Trophoblast cell (in vitro differentiated cells and primary cell): ENCODE measurements at regions not wholly inside any gene's neighbourhood (a gene's known extent, or its start where the extent isn't known, plus 50 kb on each side); places are given as distances from the start of the nearest gene placed in this dataset.

Experiments
- DNase-seq, 2 donors: peaks; one replicate each; pipeline ENCODE4 v3.0.0-alpha.2; 2016
- H2AFZ ChIP-seq: 2 replicates; pipeline ENCODE4 v1.6.1; 2013; ENCODE audit warnings: low read length, moderate library complexity, mild to moderate bottlenecking; ENCODE audit not compliant: insufficient read depth, poor library complexity
- H2AK5ac ChIP-seq: 2 replicates; pipeline ENCODE4 v1.6.1; 2013; ENCODE audit warnings: mild to moderate bottlenecking, low read length
- H2BK120ac ChIP-seq: 2 replicates; pipeline ENCODE4 v1.6.1; 2013; ENCODE audit warnings: low read length, mild to moderate bottlenecking, moderate library complexity; ENCODE audit not compliant: insufficient read depth, poor library complexity
- H2BK12ac ChIP-seq: 2 replicates; pipeline ENCODE4 v1.6.1; 2013; ENCODE audit warnings: mild to moderate bottlenecking, low read length, moderate library complexity
- H2BK5ac ChIP-seq: 2 replicates; pipeline ENCODE4 v1.6.1; 2013; ENCODE audit warnings: low read length, low read depth, moderate library complexity, mild to moderate bottlenecking; ENCODE audit not compliant: poor library complexity
- H3K14ac ChIP-seq: 2 replicates; pipeline ENCODE4 v1.6.1; 2013; ENCODE audit warnings: mild to moderate bottlenecking, low read length
- H3K18ac ChIP-seq: 2 replicates; pipeline ENCODE4 v1.6.1; 2013; ENCODE audit warnings: mild to moderate bottlenecking, low read length
- H3K23ac ChIP-seq: 2 replicates; pipeline ENCODE4 v1.6.1; 2013; ENCODE audit warnings: low read length
- H3K27ac ChIP-seq: 2 replicates; pipeline ENCODE4 v1.5.1; 2013; ENCODE audit warnings: low read depth, mild to moderate bottlenecking, inconsistent platforms, low read length, moderate library complexity
- H3K27me3 ChIP-seq: 2 replicates; pipeline ENCODE4 v1.6.1; 2013; ENCODE audit warnings: inconsistent platforms, mild to moderate bottlenecking, low read length, moderate library complexity; ENCODE audit not compliant: insufficient read depth
- H3K36me3 ChIP-seq, 2 experiments: 1 replicate in 1 of 2; 2 replicates in 1 of 2; pipeline ENCODE4 v1.6.1; 2013; ENCODE audit warnings: low read length in 2 of 2, mild to moderate bottlenecking in 2 of 2, moderate library complexity in 1 of 2; ENCODE audit not compliant: insufficient read depth in 2 of 2, control insufficient read depth in 1 of 2
- H3K4ac ChIP-seq: 2 replicates; pipeline ENCODE4 v1.6.1; 2013; ENCODE audit warnings: low read depth, mild to moderate bottlenecking, low read length, moderate library complexity
- H3K4me1 ChIP-seq, 2 experiments: 1 replicate in 1 of 2; 2 replicates in 1 of 2; pipeline ENCODE4 v1.6.1; 2013; ENCODE audit warnings: low read length in 2 of 2, mild to moderate bottlenecking in 2 of 2, moderate library complexity in 1 of 2; ENCODE audit not compliant: insufficient read depth in 2 of 2, control insufficient read depth in 1 of 2
- H3K4me2 ChIP-seq: 2 replicates; pipeline ENCODE4 v1.6.1; 2013; ENCODE audit warnings: inconsistent platforms, mild to moderate bottlenecking, low read length, moderate library complexity
- H3K4me3 ChIP-seq: 2 replicates; pipeline ENCODE4 v1.5.1; 2013; ENCODE audit warnings: mild to moderate bottlenecking, low read depth, low read length, inconsistent platforms
- H3K79me1 ChIP-seq: one replicate; pipeline ENCODE4 v1.6.1; 2013; ENCODE audit warnings: low read length
- H3K79me2 ChIP-seq: 2 replicates; pipeline ENCODE4 v1.6.1; 2013; ENCODE audit warnings: low read length, mild to moderate bottlenecking; ENCODE audit not compliant: control insufficient read depth, insufficient read depth, poor library complexity
- H3K9ac ChIP-seq: 2 replicates; pipeline ENCODE4 v1.6.1; 2013; ENCODE audit warnings: mild to moderate bottlenecking, low read length
- H3K9me3 ChIP-seq: 2 replicates; pipeline ENCODE4 v1.6.1; 2013; ENCODE audit warnings: low read depth, mild to moderate bottlenecking, control low read depth, inconsistent platforms, low read length; ENCODE audit not compliant: insufficient read depth
- H4K12ac ChIP-seq: 2 replicates; pipeline ENCODE4 v1.6.1; 2013; ENCODE audit warnings: low read depth, mild to moderate bottlenecking, low read length, moderate library complexity
- H4K8ac ChIP-seq: 2 replicates; pipeline ENCODE4 v1.6.1; 2013; ENCODE audit warnings: low read depth, mild to moderate bottlenecking, low read length, moderate library complexity
- H4K91ac ChIP-seq: one replicate; pipeline ENCODE4 v1.6.1; 2013; ENCODE audit warnings: low read depth, mild to moderate bottlenecking, low read length, moderate library complexity
- WGBS: extraction: QIAGEN DNeasy Blood & Tissue Kit; methylation state at CpG from one replicate; pipeline ENCODE4 v1.1.7; 2013; ENCODE audit warnings: missing lambda C conversion rate; ENCODE audit not compliant: insufficient read length, insufficient coverage; ENCODE audit errors: extremely low coverage; 5-methylcytosine and 5-hydroxymethylcytosine counted together

DNA sequence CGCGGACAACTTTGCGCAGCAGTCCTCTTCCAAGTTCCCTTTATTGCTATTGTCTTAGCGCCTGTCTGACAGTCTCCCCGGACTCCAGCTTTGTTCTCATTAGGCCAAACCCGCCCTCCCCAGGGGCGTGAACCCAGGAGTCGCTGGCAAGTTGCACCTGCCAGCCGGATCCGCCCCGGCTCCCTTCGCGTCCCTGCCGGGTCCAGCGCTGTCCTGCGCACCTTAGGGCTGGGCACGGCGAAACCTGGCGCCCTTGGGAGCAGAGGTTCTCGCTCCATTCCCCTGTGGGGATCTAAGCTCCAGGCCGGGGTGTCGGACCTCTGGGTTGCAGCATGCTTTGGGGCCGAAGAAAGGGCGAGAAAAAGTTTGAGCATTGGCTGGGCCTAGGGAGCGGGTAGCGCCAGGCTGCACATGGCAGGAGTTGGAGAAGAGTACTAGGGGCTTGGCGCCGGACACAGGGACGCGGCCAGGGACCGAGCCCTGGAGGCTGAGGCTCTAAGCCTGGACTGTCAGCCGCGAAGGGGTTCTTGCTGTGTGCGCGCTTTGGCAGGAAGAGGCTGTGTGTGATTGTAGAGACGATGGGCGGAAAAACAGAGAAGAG is 335.1 kb upstream of the THRB start:
- Histone ChIP-seq H3K18ac (no peak overlapping the region), H3K4me1 (peaks cover 4 to 12% of the 10 kb centered on the region in 2 experiments), H2AFZ (peak overlapping the region; percentile 55), H3K4ac (no peak overlapping the region), H3K23ac (no peak overlapping the region), H2BK120ac (no peak overlapping the region), H4K91ac (no peak overlapping the region), H3K27ac (no peak overlapping the region), H3K4me3 (peak overlapping the region; percentile 58), H4K8ac (no peak overlapping the region), H2AK5ac (no peak overlapping the region), H3K14ac (no peak overlapping the region), H3K79me2 (no peaks in the 10 kb centered on the region), H2BK12ac (no peak overlapping the region), H4K12ac (no peak overlapping the region), H3K36me3 (no peaks in the 10 kb centered on the region), H3K27me3 (peaks cover 21% of the 10 kb centered on the region), H3K9ac (no peak overlapping the region), H2BK5ac (no peak overlapping the region), H3K9me3 (peaks cover 3% of the 10 kb centered on the region), H3K4me2 (peak overlapping the region; percentile 72), H3K79me1 (no peaks in the 10 kb centered on the region)
- WGBS, result no CpG with 5 or more reads among the region's 37 CpGs
- peak in 1 of 2 donors; percentile 7 for DNase-seq

DNA sequence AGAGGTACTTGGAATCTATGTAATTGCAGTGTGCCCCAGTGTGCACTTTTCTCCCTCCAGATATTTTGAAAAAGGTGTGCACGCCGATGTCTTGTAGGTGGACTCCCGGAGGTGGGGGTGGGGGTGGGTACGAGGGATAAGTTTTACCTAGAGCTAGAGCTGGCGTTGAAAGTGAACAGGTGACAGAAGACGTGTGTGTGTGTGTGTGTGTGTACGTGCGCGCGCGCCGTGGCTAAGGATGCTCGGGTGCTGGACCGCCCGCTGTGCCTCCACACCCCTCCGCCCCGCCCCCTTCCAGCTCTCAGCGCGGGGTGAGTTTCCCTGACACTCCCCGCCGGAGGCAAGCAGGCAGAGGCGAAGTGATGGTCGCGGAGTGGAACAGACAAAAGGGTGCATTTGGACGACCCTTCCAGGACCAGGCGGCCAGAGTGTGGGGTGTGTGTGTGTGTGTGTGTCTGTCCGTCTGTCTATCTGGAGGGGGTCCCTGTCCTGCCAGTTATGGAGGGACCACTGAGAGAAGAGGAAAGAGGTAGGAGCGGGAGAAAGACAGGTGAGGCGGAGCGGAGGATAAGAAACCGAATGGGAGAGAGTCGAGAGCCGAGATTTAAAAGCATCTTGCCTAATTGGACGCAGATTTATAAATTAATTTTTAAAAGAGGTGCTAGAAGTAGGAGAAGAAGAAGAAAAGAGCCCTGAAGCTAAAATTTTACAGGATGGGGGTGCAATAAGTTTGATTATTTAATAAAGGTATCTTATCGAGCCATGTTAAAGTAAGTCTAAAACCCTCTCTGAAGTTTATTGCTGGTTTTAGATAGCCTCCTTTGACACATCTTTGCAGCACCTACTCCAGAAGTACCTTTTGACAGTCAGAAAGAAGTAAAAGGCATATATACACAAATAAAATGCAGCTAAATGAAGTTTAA is 335.8 kb upstream of the THRB start:
- Histone ChIP-seq H3K23ac (no peak overlapping the region), H3K4me1 (peaks cover 4 to 12% of the 10 kb centered on the region in 2 experiments), H3K9me3 (peaks cover 3% of the 10 kb centered on the region), H2AFZ (no peak overlapping the region), H2BK120ac (no peak overlapping the region), H2BK5ac (no peak overlapping the region), H4K12ac (no peak overlapping the region), H3K4ac (no peak overlapping the region), H3K27ac (no peak overlapping the region), H4K8ac (no peak overlapping the region), H3K14ac (no peak overlapping the region), H2BK12ac (no peak overlapping the region), H3K18ac (no peak overlapping the region), H3K9ac (no peak overlapping the region), H3K79me2 (no peaks in the 10 kb centered on the region), H4K91ac (no peak overlapping the region), H2AK5ac (no peak overlapping the region), H3K4me2 (peak overlapping the region; percentile 72), H3K79me1 (no peaks in the 10 kb centered on the region), H3K27me3 (peaks cover 21% of the 10 kb centered on the region), H3K4me3 (no peak overlapping the region), H3K36me3 (no peaks in the 10 kb centered on the region)
- no peak for DNase-seq
- no CpG with 5 or more reads among the region's 35 CpGs for WGBS

DNA sequence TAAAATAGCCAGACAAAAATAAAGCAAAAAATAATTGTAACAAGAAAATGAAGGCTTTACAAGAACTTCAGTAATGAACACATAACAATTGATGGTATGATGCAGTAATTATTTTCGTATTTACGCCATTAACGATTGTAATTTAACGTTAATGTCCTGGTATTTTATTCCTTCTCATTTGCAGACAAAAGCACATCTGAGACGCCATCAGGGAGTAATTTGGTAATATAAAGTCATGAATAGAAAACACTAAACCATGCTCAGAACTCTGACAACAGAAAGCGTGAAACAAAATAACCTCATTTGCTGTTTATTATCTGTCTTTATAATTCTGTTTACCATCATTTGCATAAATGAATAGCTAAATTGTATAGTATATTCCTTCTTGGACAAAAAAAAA is 336.6 kb upstream of the THRB start:
- Histone ChIP-seq H3K79me2 (no peaks in the 10 kb centered on the region), H2BK12ac (no peak overlapping the region), H4K12ac (no peak overlapping the region), H3K18ac (no peak overlapping the region), H3K4me1 (peaks cover 4 to 12% of the 10 kb centered on the region in 2 experiments), H4K91ac (no peak overlapping the region), H2AFZ (no peak overlapping the region), H3K27ac (no peak overlapping the region), H3K27me3 (peaks cover 21% of the 10 kb centered on the region), H2BK5ac (no peak overlapping the region), H3K14ac (no peak overlapping the region), H3K23ac (no peak overlapping the region), H3K4me3 (no peak overlapping the region), H2AK5ac (no peak overlapping the region), H3K9me3 (peaks cover 3% of the 10 kb centered on the region), H3K79me1 (no peaks in the 10 kb centered on the region), H4K8ac (no peak overlapping the region), H2BK120ac (no peak overlapping the region), H3K9ac (no peak overlapping the region), H3K36me3 (no peaks in the 10 kb centered on the region), H3K4ac (no peak overlapping the region), H3K4me2 (no peak overlapping the region)
- DNase-seq, result no peak
- WGBS, result no CpG with 5 or more reads among the region's 6 CpGs

DNA sequence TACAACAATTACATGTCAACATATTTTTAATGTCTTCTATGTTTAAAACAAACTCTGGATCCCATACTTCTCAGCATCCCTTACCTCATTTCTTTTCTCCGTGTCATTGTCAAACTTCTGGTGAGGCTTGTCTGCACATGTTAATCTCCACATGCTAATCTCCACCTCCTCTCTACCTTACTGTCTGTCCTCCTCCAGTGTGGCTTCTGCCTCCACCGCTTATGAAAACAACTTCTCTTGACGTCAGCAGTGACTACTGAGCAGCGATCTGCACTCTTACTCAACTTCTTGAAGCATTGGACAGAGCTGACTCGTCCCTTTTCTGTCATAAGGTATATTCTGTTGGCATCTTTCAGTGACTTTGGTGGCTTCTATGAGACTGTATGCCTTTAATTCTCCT is 338.2 kb upstream of the THRB start:
- no peak overlapping the region for H3K14ac ChIP-seq
- no CpG with 5 or more reads among the region's 5 CpGs for WGBS

More for the DNA sequence above, 338.2 kb upstream of the THRB start:
- H3K9me3 ChIP-seq, result peaks cover 3% of the 10 kb centered on the region
- no peak overlapping the region for H3K9ac ChIP-seq
- no peak overlapping the region for H2AK5ac ChIP-seq
- no peak overlapping the region for H2BK5ac ChIP-seq
- no peak overlapping the region for H3K4me3 ChIP-seq
- H2BK120ac ChIP-seq, result no peak overlapping the region
- no peaks in the 10 kb centered on the region for H3K36me3 ChIP-seq
- no peak overlapping the region for H3K23ac ChIP-seq
- H3K4ac ChIP-seq, result no peak overlapping the region
- H2BK12ac ChIP-seq, result no peak overlapping the region
- H3K27ac ChIP-seq, result no peak overlapping the region
- no peak overlapping the region for H4K91ac ChIP-seq
- H3K4me1 ChIP-seq, result peaks cover 4 to 12% of the 10 kb centered on the region in 2 experiments
- H3K79me2 ChIP-seq, result no peaks in the 10 kb centered on the region
- H4K12ac ChIP-seq, result no peak overlapping the region
- no peak overlapping the region for H4K8ac ChIP-seq
- peak in 1 of 2 donors; percentile 7 for DNase-seq
- H3K18ac ChIP-seq, result no peak overlapping the region
- no peak overlapping the region for H3K4me2 ChIP-seq
- H2AFZ ChIP-seq, result no peak overlapping the region
- H3K79me1 ChIP-seq, result no peaks in the 10 kb centered on the region
- peaks cover 16% of the 10 kb centered on the region for H3K27me3 ChIP-seq
